OCI-LY1 (cell line): ENCODE measurements at regions not wholly inside any gene's neighbourhood (a gene's known extent, or its start where the extent isn't known, plus 50 kb on each side); places are given as distances from the start of the nearest gene placed in this dataset.

Experiments
- H2AFZ ChIP-seq: fragments of 200-600 bp; sonication (generic), shearing (Covaris generic); 2 replicates; pipeline ENCODE4 v1.6.0; 2014; ENCODE audit warnings: antibody characterized with exemption, mild to moderate bottlenecking, low read length
- H3F3A ChIP-seq: fragments of 200-600 bp; sonication (generic), shearing (Covaris generic); 2 replicates; pipeline ENCODE4 v1.6.0; 2014; ENCODE audit warnings: mild to moderate bottlenecking, antibody characterized with exemption, low read length, moderate library complexity; ENCODE audit not compliant: insufficient read depth
- H3K27ac ChIP-seq: fragments of 200-600 bp; sonication (generic); 2 replicates; pipeline ENCODE4 v1.5.1; 2014; ENCODE audit warnings: low read length, mixed run types, mild to moderate bottlenecking, low read depth; ENCODE audit not compliant: poor library complexity, severe bottlenecking
- H3K27me3 ChIP-seq: fragments of 200-600 bp; sonication (generic); 2 replicates; pipeline ENCODE4 v1.6.0; 2014; ENCODE audit warnings: antibody characterized with exemption, mild to moderate bottlenecking, low read length, moderate library complexity; ENCODE audit not compliant: insufficient read depth
- H3K36me3 ChIP-seq: fragments of 200-600 bp; sonication (generic); 2 replicates; pipeline ENCODE4 v1.6.1; 2014; ENCODE audit warnings: mild to moderate bottlenecking, antibody characterized with exemption, low read length, moderate library complexity, mixed read lengths; ENCODE audit not compliant: insufficient read depth
- H3K4me1 ChIP-seq: fragments of 200-600 bp; sonication (generic); 2 replicates; pipeline ENCODE4 v1.5.1; 2014; ENCODE audit warnings: mild to moderate bottlenecking, low read length, moderate library complexity; ENCODE audit not compliant: insufficient read depth, severe bottlenecking
- H3K4me2 ChIP-seq: fragments of 200-600 bp; sonication (generic), shearing (Covaris generic); 2 replicates; pipeline ENCODE4 v1.6.1; 2014; ENCODE audit warnings: low read length
- H3K4me3 ChIP-seq: fragments of 200-600 bp; sonication (generic); 2 replicates; pipeline ENCODE4 v1.5.1; 2014; ENCODE audit warnings: low read length, low read depth, mild to moderate bottlenecking, mixed read lengths; ENCODE audit not compliant: poor library complexity, severe bottlenecking
- H3K79me2 ChIP-seq: fragments of 200-600 bp; shearing (Covaris generic); 2 replicates; pipeline ENCODE4 v1.6.1; 2016; ENCODE audit warnings: mixed run types, low read length, mixed read lengths; ENCODE audit not compliant: insufficient read depth
- H3K9ac ChIP-seq: fragments of 200-600 bp; sonication (generic), shearing (Covaris generic); 2 replicates; pipeline ENCODE4 v1.6.1; 2014; ENCODE audit warnings: mild to moderate bottlenecking, low read length, mixed read lengths
- H3K9me2 ChIP-seq: fragments of 200-600 bp; sonication (generic), shearing (Covaris generic); 2 replicates; pipeline ENCODE4 v1.6.1; 2014; ENCODE audit warnings: low read depth, mild to moderate bottlenecking, low read length, mixed read lengths
- H3K9me3 ChIP-seq: fragments of 200-600 bp; shearing (Covaris generic); 2 replicates; pipeline ENCODE4 v1.6.1; 2014; ENCODE audit warnings: low read length, mixed read lengths
- H4K20me1 ChIP-seq: fragments of 200-600 bp; sonication (generic), shearing (Covaris generic); 2 replicates; pipeline ENCODE4 v1.6.0; 2016; ENCODE audit warnings: mild to moderate bottlenecking, low read length; ENCODE audit not compliant: insufficient read depth
- CTCF ChIP-seq: fragments of 200-600 bp; sonication (generic), shearing (Covaris generic); IDR thresholded peaks from 2 replicates; pipeline ENCODE4 v1.5.1; 2017; ENCODE audit warnings: mild to moderate bottlenecking, antibody characterized with exemption, low read length, moderate library complexity, mixed read lengths
- EZH2 ChIP-seq: fragments of 200-600 bp; sonication (generic), shearing (Covaris generic); IDR thresholded peaks from 2 replicates; pipeline ENCODE4 v1.8.0; 2017; ENCODE audit warnings: borderline replicate concordance, mixed run types, mild to moderate bottlenecking, antibody characterized with exemption, low read length, moderate library complexity, mixed read lengths

- TF ChIP-seq EZH2 (no peak), CTCF (no peak)
- no peaks in the 10 kb centered on the region for H3K9me2 ChIP-seq
- no peak overlapping the region for H3K4me3 ChIP-seq
- no peak overlapping the region for H2AFZ ChIP-seq
- no peak overlapping the region for H3K9ac ChIP-seq
- no peaks in the 10 kb centered on the region for H4K20me1 ChIP-seq
- no peaks in the 10 kb centered on the region for H3K9me3 ChIP-seq
- no peaks in the 10 kb centered on the region for H3K4me1 ChIP-seq
- no peaks in the 10 kb centered on the region for H3F3A ChIP-seq
- no peak overlapping the region for H3K27ac ChIP-seq
- no peaks in the 10 kb centered on the region for H3K36me3 ChIP-seq
- no peak overlapping the region for H3K4me2 ChIP-seq
- H3K27me3 ChIP-seq: no peaks in the 10 kb centered on the region
- no peaks in the 10 kb centered on the region for H3K79me2 ChIP-seq
Measured at GRCh38 chr12:65634626-65635331, 189.5 kb upstream of the HMGA2 start.

DNA sequence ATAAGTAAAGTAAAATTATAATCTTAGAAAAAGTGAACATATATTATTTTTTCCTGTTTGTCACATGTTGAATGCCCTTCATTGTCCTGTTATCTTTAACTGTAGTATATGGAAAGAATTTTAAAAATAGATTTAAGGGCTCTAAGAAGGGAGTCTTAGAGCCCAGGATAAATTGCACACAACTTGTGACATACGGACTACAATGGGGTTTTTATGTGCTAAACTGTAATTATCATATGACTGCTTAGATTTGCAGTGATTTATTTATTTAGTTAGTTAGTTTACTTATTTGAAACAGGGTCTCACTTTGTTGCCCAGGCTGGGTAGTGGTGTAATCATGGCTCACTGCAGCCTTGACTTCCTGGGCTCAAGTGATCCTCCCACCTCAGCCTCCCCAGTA is 187.8 kb upstream of the HMGA2 start:
- Histone ChIP-seq H3K4me3 (no peak overlapping the region), H4K20me1 (no peaks in the 10 kb centered on the region), H3K27me3 (no peaks in the 10 kb centered on the region), H3K9me3 (no peaks in the 10 kb centered on the region), H3K9me2 (no peaks in the 10 kb centered on the region), H2AFZ (no peak overlapping the region), H3K4me2 (no peak overlapping the region), H3K27ac (no peak overlapping the region), H3K79me2 (no peaks in the 10 kb centered on the region), H3K4me1 (no peaks in the 10 kb centered on the region), H3K9ac (no peak overlapping the region), H3F3A (no peaks in the 10 kb centered on the region), H3K36me3 (no peaks in the 10 kb centered on the region)
- no peak for TF ChIP-seq CTCF

GRCh38 chr12:65637150-65637549 is 187.1 kb upstream of the HMGA2 start:
- Histone ChIP-seq H3K79me2 (no peaks in the 10 kb centered on the region), H3K36me3 (no peaks in the 10 kb centered on the region), H4K20me1 (no peaks in the 10 kb centered on the region), H3K27me3 (no peaks in the 10 kb centered on the region), H3F3A (no peaks in the 10 kb centered on the region), H3K27ac (no peak overlapping the region), H3K9me2 (no peaks in the 10 kb centered on the region), H3K4me2 (no peak overlapping the region), H3K9ac (no peak overlapping the region), H3K9me3 (no peaks in the 10 kb centered on the region), H3K4me1 (no peaks in the 10 kb centered on the region), H2AFZ (no peak overlapping the region), H3K4me3 (no peak overlapping the region)
- TF ChIP-seq CTCF (no peak), EZH2 (no peak)
